Stromal cell of bone marrow (primary cell): ENCODE measurements at regions not wholly inside any gene's neighbourhood (a gene's known extent, or its start where the extent isn't known, plus 50 kb on each side); places are given as distances from the start of the nearest gene placed in this dataset.
"Not testable (repeated sequence)": the region's sequence is repeated elsewhere in the genome, so short reads cannot be mapped to it uniquely, and the experiment has no call there.

ENCODE experiments used
- DNase-seq: peaks from one replicate; pipeline ENCODE4 v3.0.0-alpha.2; 2012; ENCODE audit warnings: low read depth

GRCh38 chr15:26026671-26027070, 163.5 kb upstream of the ATP10A start:
- not testable (repeated sequence) for DNase-seq

- DNase-seq: no peak
These were observed 161.1 kb upstream of the ATP10A start for GRCh38 chr15:26024241-26024640.

GRCh38 chr15:26023691-26024090, 160.6 kb upstream of the ATP10A start:
- DNase-seq: no peak

- DNase-seq: no peak
These were observed 160.1 kb upstream of the ATP10A start for GRCh38 chr15:26023231-26023630.

GRCh38 chr15:26020871-26021270, 157.7 kb upstream of the ATP10A start:
- no peak for DNase-seq

- no peak for DNase-seq
These were observed 154.5 kb upstream of the ATP10A start for GRCh38 chr15:26017665-26018064.

- DNase-seq: no peak
These were observed 152.5 kb upstream of the ATP10A start for GRCh38 chr15:26015516-26016075.

GRCh38 chr15:26013981-26014380, 150.9 kb upstream of the ATP10A start:
- no peak for DNase-seq

GRCh38 chr15:26011916-26012315, 148.8 kb upstream of the ATP10A start:
- DNase-seq: no peak

- DNase-seq: no peak
These were observed 144.0 kb upstream of the ATP10A start for GRCh38 chr15:26007151-26007550.

GRCh38 chr15:26001201-26001600, 138.1 kb upstream of the ATP10A start:
- no peak for DNase-seq

- no peak for DNase-seq
These were observed 130.4 kb upstream of the ATP10A start for GRCh38 chr15:25993506-25993905.

GRCh38 chr15:25990220-25990619, 127.1 kb upstream of the ATP10A start:
- no peak for DNase-seq

GRCh38 chr15:25989327-25989726, 126.2 kb upstream of the ATP10A start:
- no peak for DNase-seq

- not testable (repeated sequence) for DNase-seq
These were observed 125.6 kb upstream of the ATP10A start for GRCh38 chr15:25988716-25989115.

GRCh38 chr15:25987638-25988037, 124.5 kb upstream of the ATP10A start:
- no peak for DNase-seq

- no peak for DNase-seq
These were observed 122.0 kb upstream of the ATP10A start for GRCh38 chr15:25985165-25985564.

- no peak for DNase-seq
These were observed 119.6 kb upstream of the ATP10A start for GRCh38 chr15:25982736-25983135.

GRCh38 chr15:25981114-25981513, 118.0 kb upstream of the ATP10A start:
- no peak for DNase-seq

GRCh38 chr15:25972141-25972675, 109.1 kb upstream of the ATP10A start:
- no peak for DNase-seq

- no peak for DNase-seq
These were observed 107.9 kb upstream of the ATP10A start for GRCh38 chr15:25971053-25971452.

GRCh38 chr15:25969886-25970285, 106.8 kb upstream of the ATP10A start:
- no peak for DNase-seq

GRCh38 chr15:25967116-25967515, 104.0 kb upstream of the ATP10A start:
- DNase-seq: no peak

GRCh38 chr15:25965326-25965725, 102.2 kb upstream of the ATP10A start:
- DNase-seq: no peak
